HG03469 (cell line): ENCODE measurements at regions not wholly inside any gene's neighbourhood (a gene's known extent, or its start where the extent isn't known, plus 50 kb on each side); places are given as distances from the start of the nearest gene placed in this dataset.

Source experiments
- ATAC-seq: cut with Tn5 transposase; IDR thresholded peaks from one replicate; pipeline ENCODE4 v1.9.1; 2021; ENCODE audit warnings: mild to moderate bottlenecking, moderate library complexity, moderate number of reproducible peaks; ENCODE audit not compliant: unreplicated experiment

- no peak for ATAC-seq
These were observed 52.7 kb upstream of the PZP start for GRCh38 chr12:9260931-9261330.

- ATAC-seq, result no peak
These were observed 50.5 kb upstream of the PZP start for GRCh38 chr12:9258676-9259075.
